Immature natural killer cell (primary cell): ENCODE measurements at regions not wholly inside any gene's neighbourhood (a gene's known extent, or its start where the extent isn't known, plus 50 kb on each side); places are given as distances from the start of the nearest gene placed in this dataset.

Experiments
- DNase-seq, 3 donors: peaks; one replicate each; pipeline ENCODE4 v3.0.0; 2022; ENCODE audit warnings: mixed read lengths in 1 of 3
- H3K27ac Mint-ChIP-seq, 6 donors: one replicate each; pipeline ENCODE4 v1.8.0; 2020; ENCODE audit warnings: mixed read lengths in 6 of 6, mild to moderate bottlenecking in 5 of 6, inconsistent platforms in 4 of 6, moderate library complexity in 3 of 6
- H3K27me3 Mint-ChIP-seq, 3 donors: one replicate each; pipeline ENCODE4 v1.8.0; 2020 to 2021; ENCODE audit warnings: low read depth in 3 of 3, mild to moderate bottlenecking in 3 of 3, mixed read lengths in 3 of 3, moderate library complexity in 3 of 3, inconsistent platforms in 1 of 3
- H3K36me3 Mint-ChIP-seq, 3 donors: one replicate each; pipeline ENCODE4 v1.8.0; 2020; ENCODE audit warnings: mixed read lengths in 3 of 3, inconsistent platforms in 2 of 3, mild to moderate bottlenecking in 2 of 3
- H3K4me1 Mint-ChIP-seq, 2 donors: one replicate each; pipeline ENCODE4 v1.8.0; 2020; ENCODE audit warnings: inconsistent platforms in 2 of 2, mild to moderate bottlenecking in 2 of 2, mixed read lengths in 2 of 2, moderate library complexity in 1 of 2
- H3K4me3 Mint-ChIP-seq, 5 donors: one replicate each; pipeline ENCODE4 v1.8.0; 2020; ENCODE audit warnings: mild to moderate bottlenecking in 5 of 5, mixed read lengths in 5 of 5, inconsistent platforms in 3 of 5, moderate library complexity in 3 of 5
- H3K9me3 Mint-ChIP-seq, 6 donors: one replicate each; pipeline ENCODE4 v1.8.0; 2020; ENCODE audit warnings: mild to moderate bottlenecking in 6 of 6, mixed read lengths in 6 of 6, inconsistent platforms in 4 of 6, moderate library complexity in 3 of 6

DNA sequence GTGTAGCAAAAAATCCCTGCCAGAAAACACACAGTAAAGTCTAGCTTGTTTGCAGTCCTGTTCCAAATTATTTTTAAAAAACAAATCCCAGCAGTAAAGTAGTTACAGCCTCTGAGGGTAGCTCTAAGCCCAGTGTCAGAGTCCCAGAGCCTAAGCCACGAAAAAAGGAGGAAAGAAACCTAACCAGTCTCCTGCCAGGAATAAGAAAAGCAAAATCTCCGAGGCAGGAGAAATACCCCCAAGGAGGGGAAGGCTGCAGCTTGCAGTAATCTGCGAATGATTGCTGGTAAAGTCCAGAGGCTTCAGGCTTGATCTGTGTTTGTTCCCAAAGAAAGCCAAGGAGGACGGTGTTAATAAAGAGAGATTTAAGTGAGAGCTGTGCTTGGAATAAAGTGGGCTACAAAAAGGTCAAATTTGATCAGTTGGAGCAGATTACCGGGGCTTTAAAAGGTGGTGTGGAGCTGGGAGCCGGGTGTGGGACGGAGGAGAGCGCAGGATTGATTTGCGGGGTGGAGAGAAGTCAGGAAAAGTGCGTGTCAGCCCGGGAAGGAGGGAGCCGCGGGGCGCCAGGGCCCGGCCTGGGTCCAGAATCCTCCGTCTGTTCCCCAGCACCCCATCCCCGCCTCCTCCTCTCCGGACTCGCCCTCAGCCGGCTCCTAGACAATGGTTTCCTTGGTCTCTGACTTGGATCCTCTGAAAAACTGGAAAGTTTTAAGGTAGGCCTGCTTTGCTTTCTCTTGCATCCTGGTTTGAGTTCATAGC lies 219.4 kb upstream of the CELF2 start:
- no peak for DNase-seq
- no peaks in the 10 kb centered on the region for H3K9me3 Mint-ChIP-seq
- no peaks in the 10 kb centered on the region for H3K36me3 Mint-ChIP-seq
- no peaks in the 10 kb centered on the region for H3K4me1 Mint-ChIP-seq
- no peak overlapping the region for H3K4me3 Mint-ChIP-seq
- H3K27ac Mint-ChIP-seq = no peak overlapping the region
- peaks cover 2 to 10% (median 8%) of the 10 kb centered on the region in 3 donors for H3K27me3 Mint-ChIP-seq

GRCh38 chr10:10798864-10799192 lies 218.8 kb upstream of the CELF2 start:
- Mint-ChIP-seq H3K36me3 (no peaks in the 10 kb centered on the region), H3K4me3 (no peak overlapping the region), H3K4me1 (no peaks in the 10 kb centered on the region), H3K27ac (no peak overlapping the region), H3K27me3 (peaks cover 2 to 10% (median 8%) of the 10 kb centered on the region in 3 donors), H3K9me3 (no peaks in the 10 kb centered on the region)
- DNase-seq = no peak

DNA sequence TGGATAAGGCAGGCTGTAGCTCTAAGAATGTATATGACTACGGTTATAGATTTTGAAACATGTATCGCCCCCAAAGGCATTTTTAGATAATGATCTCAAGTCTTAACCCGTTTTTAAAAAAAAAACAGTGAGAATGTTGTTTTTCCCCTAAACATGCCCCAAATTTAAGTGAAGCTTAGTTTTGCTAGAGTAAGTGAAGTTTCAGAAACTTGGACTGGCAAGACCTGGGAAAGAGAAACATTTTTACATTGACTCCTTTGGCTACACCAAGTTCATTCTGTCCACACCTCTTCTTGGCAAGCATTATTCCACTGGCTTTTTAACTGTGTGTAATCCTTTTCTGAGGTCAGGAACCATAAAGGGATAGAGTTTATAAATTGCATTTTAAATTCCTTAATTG lies 216.7 kb upstream of the CELF2 start:
- Mint-ChIP-seq H3K36me3 (no peaks in the 10 kb centered on the region), H3K27me3 (peaks cover 2 to 3% (median 3%) of the 10 kb centered on the region in 3 donors), H3K4me1 (no peaks in the 10 kb centered on the region), H3K27ac (no peak overlapping the region), H3K9me3 (peaks cover 0 to 2% (median 0%) of the 10 kb centered on the region in 6 donors), H3K4me3 (no peak overlapping the region)
- no peak for DNase-seq

DNA sequence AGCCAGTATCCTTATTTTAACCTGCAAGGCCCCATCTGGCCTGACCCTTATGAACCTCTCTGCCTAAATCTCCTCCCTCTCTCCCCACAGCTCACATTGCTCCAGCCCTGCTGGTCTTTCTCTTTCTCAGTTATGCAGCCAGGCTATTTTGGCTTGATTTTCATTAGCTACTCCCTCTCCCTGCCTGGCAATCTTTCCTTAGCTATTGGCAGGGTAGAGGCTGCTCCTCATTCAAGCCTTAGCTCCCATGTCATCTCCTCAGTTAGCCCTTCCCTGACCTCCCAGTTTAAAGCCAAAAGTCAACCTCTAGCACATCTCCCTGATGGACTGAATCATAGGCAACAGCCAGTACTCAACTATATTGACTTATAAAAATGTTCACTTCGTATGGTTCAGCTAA lies 214.4 kb upstream of the CELF2 start:
- H3K4me1 Mint-ChIP-seq = no peaks in the 10 kb centered on the region

GRCh38 chr10:10804061-10804460 lies 213.6 kb upstream of the CELF2 start:
- no peak for DNase-seq
- no peak overlapping the region for H3K27ac Mint-ChIP-seq
- peaks cover 0 to 2% (median 0%) of the 10 kb centered on the region in 6 donors for H3K9me3 Mint-ChIP-seq
- peaks cover 0 to 3% (median 1%) of the 10 kb centered on the region in 3 donors for H3K27me3 Mint-ChIP-seq
- H3K4me1 Mint-ChIP-seq = no peaks in the 10 kb centered on the region
- no peak overlapping the region for H3K4me3 Mint-ChIP-seq
- H3K36me3 Mint-ChIP-seq = no peaks in the 10 kb centered on the region

More for the DNA sequence above, 214.4 kb upstream of the CELF2 start:
- peaks cover 0 to 2% (median 0%) of the 10 kb centered on the region in 6 donors for H3K9me3 Mint-ChIP-seq
- no peak overlapping the region for H3K27ac Mint-ChIP-seq
- no peak overlapping the region for H3K4me3 Mint-ChIP-seq
- DNase-seq = no peak
- H3K36me3 Mint-ChIP-seq = no peaks in the 10 kb centered on the region
- peaks cover 0 to 5% (median 1%) of the 10 kb centered on the region in 3 donors for H3K27me3 Mint-ChIP-seq

- Mint-ChIP-seq H3K4me3 (no peak overlapping the region), H3K9me3 (peaks cover 0 to 2% (median 0%) of the 10 kb centered on the region in 6 donors), H3K27me3 (peaks cover 0 to 3% (median 1%) of the 10 kb centered on the region in 3 donors), H3K36me3 (no peaks in the 10 kb centered on the region), H3K4me1 (no peaks in the 10 kb centered on the region), H3K27ac (no peak overlapping the region)
- DNase-seq = no peak
These were observed 212.5 kb upstream of the CELF2 start for GRCh38 chr10:10804998-10805740.

- no peak for DNase-seq
- no peaks in the 10 kb centered on the region for H3K4me1 Mint-ChIP-seq
- H3K4me3 Mint-ChIP-seq = no peak overlapping the region
- H3K27ac Mint-ChIP-seq = no peak overlapping the region
- H3K9me3 Mint-ChIP-seq = peaks cover 0 to 5% (median 0%) of the 10 kb centered on the region in 6 donors
- H3K27me3 Mint-ChIP-seq = peaks cover 0 to 3% (median 1%) of the 10 kb centered on the region in 3 donors
- no peaks in the 10 kb centered on the region for H3K36me3 Mint-ChIP-seq
These were observed 210.6 kb upstream of the CELF2 start for GRCh38 chr10:10807106-10807505.

DNA sequence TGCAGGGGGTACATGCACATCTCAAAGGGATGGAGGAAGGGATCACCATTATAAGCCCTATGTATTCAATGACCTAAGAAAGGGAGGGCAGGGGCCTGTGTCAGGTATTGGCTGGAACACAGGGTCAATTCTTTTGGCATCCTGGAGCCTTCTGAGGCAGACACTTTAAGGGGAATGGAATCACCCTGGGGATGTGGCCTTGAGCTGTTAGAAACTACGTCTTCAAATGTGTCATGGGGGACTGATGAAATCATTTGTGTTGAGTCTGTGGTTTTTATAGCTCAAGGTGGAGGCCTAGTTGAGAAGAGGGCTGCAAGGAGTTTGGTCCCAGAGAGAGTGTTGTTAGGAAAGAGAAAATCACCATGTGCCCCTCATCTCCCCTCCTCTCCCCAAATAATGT lies 206.1 kb upstream of the CELF2 start:
- Mint-ChIP-seq H3K36me3 (no peaks in the 10 kb centered on the region), H3K9me3 (peaks cover 0 to 4% (median 0%) of the 10 kb centered on the region in 6 donors), H3K27me3 (peaks cover under 1 to 2% (median 2%) of the 10 kb centered on the region in 3 donors), H3K27ac (no peak overlapping the region), H3K4me1 (no peaks in the 10 kb centered on the region), H3K4me3 (no peak overlapping the region)
- DNase-seq = no peak

DNA sequence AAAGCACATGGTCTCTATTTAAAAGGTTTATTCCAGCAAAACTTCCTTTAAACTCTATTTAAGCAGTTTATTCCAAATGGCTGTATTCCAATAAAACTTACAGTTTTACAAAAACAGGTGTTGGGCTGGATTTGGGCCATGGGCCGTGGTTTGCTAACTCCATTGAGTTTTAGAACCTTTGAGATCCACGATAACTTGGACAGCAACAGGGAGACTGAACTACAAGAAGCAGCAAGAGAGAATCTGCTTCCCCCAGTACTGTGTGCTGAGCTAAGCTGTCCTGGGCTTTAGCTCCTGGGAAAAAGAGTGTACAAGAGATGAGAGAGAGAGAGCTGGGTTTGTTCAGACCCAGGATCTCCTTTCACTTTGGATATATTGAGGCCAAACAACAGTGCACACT lies 204.0 kb upstream of the CELF2 start:
- Mint-ChIP-seq H3K4me1 (no peaks in the 10 kb centered on the region), H3K27ac (no peak overlapping the region), H3K4me3 (no peak overlapping the region), H3K27me3 (peaks cover 0 to 2% (median 2%) of the 10 kb centered on the region in 3 donors), H3K9me3 (peaks cover 0 to 6% (median 0%) of the 10 kb centered on the region in 6 donors), H3K36me3 (no peaks in the 10 kb centered on the region)
- no peak for DNase-seq

GRCh38 chr10:10814069-10814468 lies 203.6 kb upstream of the CELF2 start:
- no peak overlapping the region for H3K4me3 Mint-ChIP-seq
- peaks cover 0 to 2% (median 2%) of the 10 kb centered on the region in 3 donors for H3K27me3 Mint-ChIP-seq
- H3K9me3 Mint-ChIP-seq = peaks cover 0 to 6% (median 0%) of the 10 kb centered on the region in 6 donors
- no peaks in the 10 kb centered on the region for H3K4me1 Mint-ChIP-seq
- no peaks in the 10 kb centered on the region for H3K36me3 Mint-ChIP-seq
- no peak overlapping the region for H3K27ac Mint-ChIP-seq
- no peak for DNase-seq

DNA sequence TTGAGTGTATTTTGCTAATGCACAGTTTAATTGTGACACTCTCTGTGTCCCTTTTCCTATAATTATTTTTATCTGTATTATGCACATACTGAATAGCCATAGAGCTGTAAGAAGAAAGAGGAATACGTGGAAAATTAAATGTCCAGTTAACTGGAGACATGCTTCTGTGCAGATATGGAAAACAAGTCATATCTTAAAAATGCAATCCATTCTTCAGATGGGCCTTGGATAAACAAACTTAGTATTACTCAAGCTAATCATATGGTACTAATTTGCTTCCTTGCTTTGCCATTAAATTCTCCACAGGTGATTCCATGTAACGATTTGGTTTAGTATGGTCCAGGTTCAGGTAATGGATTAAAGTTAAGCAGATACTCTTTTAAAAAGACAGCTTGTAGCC lies 201.2 kb upstream of the CELF2 start:
- Mint-ChIP-seq H3K27me3 (peaks cover 2 to 7% (median 4%) of the 10 kb centered on the region in 3 donors), H3K4me1 (no peaks in the 10 kb centered on the region), H3K9me3 (peaks cover 0 to 3% (median 0%) of the 10 kb centered on the region in 6 donors), H3K36me3 (no peaks in the 10 kb centered on the region), H3K4me3 (no peak overlapping the region), H3K27ac (no peak overlapping the region)
- DNase-seq = no peak

DNA sequence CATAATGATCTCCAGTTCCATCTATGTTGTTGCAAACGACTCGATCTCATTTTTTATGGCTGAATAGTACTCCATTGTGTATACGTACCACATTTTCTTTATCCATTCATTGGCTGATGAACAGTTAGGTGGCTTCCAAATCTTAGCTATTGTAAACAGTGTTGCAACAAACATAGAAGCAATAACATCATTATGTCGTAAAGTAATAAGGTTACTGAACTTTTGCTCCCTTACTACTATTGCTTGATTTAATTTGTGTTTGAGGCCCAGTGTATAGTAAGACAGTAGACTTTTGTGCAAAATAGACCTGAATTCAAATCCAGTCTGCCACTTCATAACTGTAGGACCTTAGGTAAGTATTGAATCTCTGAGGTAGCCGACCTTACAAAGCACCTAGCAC lies 200.1 kb upstream of the CELF2 start:
- no peaks in the 10 kb centered on the region for H3K4me1 Mint-ChIP-seq
- no peaks in the 10 kb centered on the region for H3K36me3 Mint-ChIP-seq
- peaks cover 0 to 3% (median 0%) of the 10 kb centered on the region in 6 donors for H3K9me3 Mint-ChIP-seq

DNA sequence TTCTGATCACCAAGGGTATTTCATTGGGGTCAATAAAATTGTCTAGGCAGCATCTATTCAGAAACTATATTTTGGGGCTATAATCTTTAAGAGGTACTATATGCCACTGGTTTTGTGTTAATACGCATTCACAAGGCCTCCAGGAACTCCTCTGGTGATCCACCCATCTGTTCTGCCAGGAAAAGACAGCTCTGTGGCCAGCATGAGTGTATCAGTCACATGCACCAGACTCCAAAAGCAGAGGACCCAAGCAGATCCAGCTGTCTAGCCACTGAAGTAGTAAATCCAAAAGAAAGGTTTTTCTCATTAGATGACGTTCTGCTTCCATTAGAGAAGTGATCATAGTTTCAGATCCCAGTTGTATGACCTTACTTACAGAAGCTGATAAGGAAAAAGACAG lies 199.6 kb upstream of the CELF2 start:
- Mint-ChIP-seq H3K27ac (no peak overlapping the region), H3K27me3 (peaks cover 2 to 8% (median 4%) of the 10 kb centered on the region in 3 donors), H3K4me3 (no peak overlapping the region), H3K4me1 (no peaks in the 10 kb centered on the region), H3K9me3 (peaks cover 0 to 3% (median 0%) of the 10 kb centered on the region in 6 donors), H3K36me3 (no peaks in the 10 kb centered on the region)
- DNase-seq = no peak

More for the DNA sequence above, 200.1 kb upstream of the CELF2 start:
- no peak for DNase-seq
- peaks cover 2 to 8% (median 4%) of the 10 kb centered on the region in 3 donors for H3K27me3 Mint-ChIP-seq
- H3K4me3 Mint-ChIP-seq = no peak overlapping the region
- no peak overlapping the region for H3K27ac Mint-ChIP-seq

- Mint-ChIP-seq H3K4me3 (no peak overlapping the region), H3K4me1 (no peaks in the 10 kb centered on the region), H3K36me3 (no peaks in the 10 kb centered on the region)
These were observed 198.3 kb upstream of the CELF2 start for GRCh38 chr10:10819206-10819856.

More at GRCh38 chr10:10819206-10819856, 198.3 kb upstream of the CELF2 start:
- Mint-ChIP-seq H3K27ac (no peak overlapping the region), H3K9me3 (peaks cover 0 to 3% (median 0%) of the 10 kb centered on the region in 6 donors), H3K27me3 (peaks cover 0 to 8% (median 4%) of the 10 kb centered on the region in 3 donors)
- no peak for DNase-seq
